Hematopoietic multipotent progenitor cell treated with erythropoietin and hydrocortisone succinate and interleukin-3 and kit ligand, for 6 days (in vitro differentiated cells): ENCODE measurements at regions not wholly inside any gene's neighbourhood (a gene's known extent, or its start where the extent isn't known, plus 50 kb on each side); places are given as distances from the start of the nearest gene placed in this dataset.
"Not testable (repeated sequence)": the region's sequence is repeated elsewhere in the genome, so short reads cannot be mapped to it uniquely, and the experiment has no call there.

Experiments used
- DNase-seq: peaks from one replicate; pipeline ENCODE4 v3.0.0-alpha.2; 2015

DNA sequence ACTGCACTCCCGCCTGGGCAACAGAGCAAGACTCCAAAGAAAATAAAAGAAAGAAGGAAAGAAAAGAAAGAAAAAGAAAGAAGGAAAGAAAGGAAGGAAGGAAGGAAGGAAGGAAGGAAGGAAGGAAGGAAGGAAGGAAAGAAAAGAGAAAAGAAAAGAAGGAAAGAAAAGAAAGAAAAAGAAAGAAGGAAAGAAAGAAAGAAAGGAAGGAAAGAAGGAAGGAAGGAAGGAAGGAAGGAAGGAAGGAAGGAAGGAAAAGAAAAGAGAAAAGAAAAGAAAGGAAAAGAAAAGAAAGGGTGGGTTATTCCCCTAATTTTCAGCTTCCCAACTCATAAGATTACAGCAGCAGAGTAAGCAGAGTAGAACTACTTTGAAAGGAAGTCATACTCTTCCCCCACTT is 64.4 kb downstream of the TMEM200C start:
- not testable (repeated sequence) for DNase-seq

DNA sequence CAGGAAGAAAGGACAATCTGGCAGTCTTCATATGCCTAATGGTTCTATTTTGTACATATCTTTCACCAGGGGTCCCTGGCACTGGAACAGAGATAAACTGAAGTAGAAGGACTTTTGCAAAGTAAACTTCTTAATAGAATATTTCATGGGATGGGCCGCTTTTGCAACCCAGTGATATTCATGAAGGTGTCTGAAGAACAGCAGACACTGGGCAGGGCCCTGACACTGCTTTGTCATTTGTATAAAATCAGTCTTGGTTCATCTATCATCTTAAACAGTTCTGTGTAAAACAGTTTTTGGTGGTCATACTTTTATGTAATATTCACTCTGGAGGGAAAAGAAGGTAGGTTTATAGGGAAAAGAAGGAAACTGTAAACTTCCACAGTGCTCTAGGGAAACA is 66.4 kb downstream of the TMEM200C start:
- no peak for DNase-seq

DNA sequence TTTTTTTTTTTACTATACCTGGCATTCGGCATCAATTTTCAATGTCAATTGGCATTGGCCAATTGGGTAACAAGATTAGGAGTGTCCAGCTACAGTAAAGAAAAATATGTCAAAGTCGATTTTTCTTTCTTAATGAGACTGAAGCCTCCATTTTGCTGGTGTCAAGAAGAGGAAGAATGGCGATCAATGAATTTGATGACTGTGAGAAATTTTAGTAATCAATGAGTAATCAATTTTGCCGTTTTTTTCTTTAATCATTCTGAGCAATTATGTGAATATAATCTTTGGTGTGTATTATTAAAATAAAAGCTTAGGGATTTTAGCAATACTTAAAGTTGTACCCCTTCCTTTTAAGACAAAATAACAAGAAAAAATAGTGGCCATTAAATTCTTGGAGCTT is 69.7 kb downstream of the TMEM200C start:
- DNase-seq: no peak

DNA sequence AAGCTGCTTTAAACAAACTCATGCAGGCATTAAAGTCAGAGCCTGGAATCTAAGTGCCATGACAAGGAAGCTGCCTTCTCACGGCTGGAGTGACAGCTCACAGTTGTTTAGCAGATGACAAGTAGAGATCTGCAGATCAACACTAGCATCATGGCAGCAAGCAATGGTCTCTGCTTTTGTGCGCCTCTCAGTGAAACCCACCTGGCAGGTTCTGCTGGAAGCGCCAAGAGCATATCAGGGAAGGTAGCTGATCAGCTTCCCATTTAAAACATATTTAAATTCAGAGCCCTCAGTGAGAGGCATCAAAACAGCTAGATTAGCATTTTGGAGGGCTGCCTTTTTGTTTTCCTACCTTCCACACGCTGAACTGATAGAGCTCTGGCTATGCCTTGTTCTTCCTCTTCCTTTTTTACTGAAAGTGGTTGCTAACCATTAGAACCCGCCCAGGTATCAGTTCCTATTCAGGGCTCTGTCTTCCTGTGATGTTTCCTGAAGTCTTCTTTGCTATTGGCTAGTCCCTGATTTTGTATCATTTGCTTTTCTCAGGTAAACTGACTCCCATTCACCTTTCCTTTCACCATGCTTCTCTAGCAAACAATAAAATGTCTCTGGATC is 70.8 kb downstream of the TMEM200C start:
- DNase-seq: no peak

DNA sequence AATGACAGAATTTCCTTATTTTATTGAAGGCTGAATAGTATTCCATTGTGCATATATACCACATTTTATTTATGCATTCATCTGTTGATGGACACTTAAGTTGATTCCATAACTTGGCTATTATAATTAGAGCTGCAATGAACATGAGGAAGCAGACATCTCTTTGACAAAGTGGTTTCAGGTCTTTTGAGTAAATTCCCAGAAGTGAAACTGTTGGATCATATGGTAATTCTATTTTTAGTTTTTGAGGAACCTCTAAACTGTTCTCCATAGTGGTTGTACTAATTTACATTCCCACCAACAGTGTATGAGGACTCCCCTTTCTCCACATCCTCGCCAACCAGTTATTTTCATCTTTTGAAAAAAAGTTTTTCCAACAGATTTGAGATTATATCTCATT is 77.5 kb downstream of the TMEM200C start:
- no peak for DNase-seq

DNA sequence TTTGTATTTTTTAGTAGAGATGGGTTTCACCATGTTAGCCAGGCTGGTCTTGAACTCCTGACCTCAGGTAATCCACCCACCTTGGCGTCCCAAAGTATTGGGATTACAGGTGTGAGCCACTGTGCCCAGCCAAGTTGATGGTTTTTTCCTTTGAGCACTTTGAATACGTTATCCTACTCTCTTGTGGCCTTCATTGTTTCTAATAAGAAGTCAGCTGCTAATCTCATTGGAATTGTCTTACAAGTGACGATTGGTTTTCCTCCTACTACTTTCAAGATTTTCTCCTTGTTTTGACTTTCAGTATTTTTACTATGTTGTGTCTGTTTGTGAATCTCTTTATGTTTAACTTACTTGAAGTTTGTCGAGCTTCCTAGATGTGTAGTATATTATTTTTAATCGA is 88.5 kb downstream of the TMEM200C start:
- no peak for DNase-seq

DNA sequence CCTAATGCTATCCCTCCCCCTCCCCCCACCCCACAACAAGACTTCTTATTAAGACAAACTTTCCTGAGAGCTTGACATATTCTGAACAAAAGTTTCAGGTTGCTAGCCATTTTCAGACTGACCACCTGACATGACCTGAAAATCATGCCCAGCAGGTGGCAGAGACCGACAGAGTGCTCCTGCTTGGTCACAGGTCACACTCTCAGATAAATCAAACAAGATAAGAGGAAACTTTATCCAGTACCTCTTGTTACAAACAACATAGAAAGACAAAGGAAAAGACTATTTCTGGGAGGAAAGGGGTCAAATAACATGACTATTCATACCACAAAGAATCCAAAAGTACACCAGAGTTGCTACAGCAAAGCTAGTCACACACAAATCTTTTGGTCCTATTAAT is 107.4 kb downstream of the TMEM200C start:
- DNase-seq: no peak

DNA sequence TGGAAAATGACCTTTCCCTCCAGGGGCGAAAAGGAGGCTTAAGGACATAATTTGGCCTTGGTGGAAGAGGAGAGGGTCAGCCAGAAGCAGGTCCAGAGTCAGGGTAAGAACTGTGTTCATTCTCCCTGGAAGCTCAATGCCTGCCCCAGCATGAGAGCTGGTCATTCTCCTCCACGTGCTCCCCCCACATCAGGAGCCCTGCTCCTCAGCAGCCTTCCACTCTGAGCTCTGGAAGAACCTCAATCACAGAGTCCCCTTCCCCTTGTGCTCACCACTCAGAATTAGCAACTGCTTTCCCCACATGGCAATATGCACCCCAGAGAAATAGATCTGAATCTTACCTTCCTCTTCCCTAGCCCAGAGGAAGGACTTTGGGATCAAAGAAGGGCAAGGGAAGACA is 115.4 kb downstream of the TMEM200C start:
- DNase-seq: no peak

DNA sequence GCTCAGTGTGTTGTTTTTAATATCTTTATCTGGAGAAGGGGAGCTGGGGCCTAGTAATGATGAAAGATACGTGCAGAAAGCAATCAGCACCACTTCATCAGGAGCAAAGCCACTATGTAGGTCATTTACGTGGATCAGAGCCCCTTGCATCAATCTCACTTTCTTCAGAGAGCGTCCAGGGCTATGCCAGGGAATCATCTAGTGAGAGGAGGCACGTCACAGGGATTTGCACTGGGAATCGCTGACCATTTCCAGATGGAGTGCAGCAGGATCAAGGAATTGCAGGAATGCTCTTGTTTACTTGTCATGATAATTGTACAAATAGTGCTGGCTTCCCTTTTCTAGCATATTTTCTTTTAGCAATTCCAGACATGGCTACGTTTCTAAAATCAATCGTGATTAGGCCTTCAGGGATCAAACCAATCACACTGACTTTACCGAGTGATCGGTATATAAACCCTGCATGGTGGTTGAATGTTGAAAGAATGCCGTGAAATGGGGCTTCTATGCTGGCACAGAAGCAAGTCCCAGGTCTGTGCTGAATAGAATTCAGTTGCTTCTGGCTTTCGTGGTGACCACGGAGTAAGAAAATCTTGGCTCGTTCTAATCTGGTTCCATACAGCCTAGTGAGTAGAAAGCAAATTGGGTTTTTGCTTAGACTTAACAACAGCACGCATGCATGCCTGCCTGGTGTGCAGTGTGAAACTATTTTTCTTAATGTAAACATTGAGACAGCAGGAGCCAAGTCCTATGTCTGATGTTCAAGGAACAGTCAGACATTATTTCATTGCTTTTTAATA is 122.8 kb downstream of the TMEM200C start:
- no peak for DNase-seq

DNA sequence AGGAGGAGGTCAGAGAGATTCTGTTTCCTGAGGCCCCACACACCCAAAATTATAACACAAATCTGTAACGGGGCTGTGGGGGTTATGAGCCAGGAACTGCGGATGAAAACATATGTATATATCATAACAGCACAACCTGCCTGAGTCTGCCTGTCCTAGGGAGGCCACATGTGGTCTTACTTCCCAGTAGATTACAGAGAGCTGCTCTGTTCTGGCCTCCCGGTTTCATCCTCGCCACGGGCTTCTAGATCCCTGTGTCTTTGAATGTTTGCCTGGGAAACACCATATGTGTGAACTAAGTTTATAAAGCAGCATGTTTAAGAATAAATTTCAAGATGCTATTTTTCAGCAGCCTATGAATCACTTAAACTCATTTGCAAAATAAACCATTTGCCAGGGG is 124.0 kb downstream of the TMEM200C start:
- DNase-seq: no peak

DNA sequence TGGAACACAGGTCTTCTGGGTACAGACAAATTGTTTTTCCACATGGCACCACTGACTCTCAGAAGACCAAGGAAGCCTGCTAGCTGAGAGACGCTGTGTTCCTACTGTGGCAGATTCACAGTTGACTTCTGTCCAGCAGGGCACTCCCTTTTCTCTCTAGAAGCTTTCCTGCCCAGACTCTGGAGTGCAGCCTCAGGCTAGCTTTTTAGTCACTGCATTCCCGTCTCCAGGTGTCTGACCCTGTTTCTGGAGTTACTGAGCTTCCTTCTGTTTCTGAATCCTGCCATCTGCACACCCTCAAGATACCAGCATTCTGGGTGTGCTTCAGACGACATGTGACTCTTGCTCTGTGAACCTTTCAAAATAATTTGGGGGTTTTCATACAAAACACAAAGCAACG is 125.1 kb downstream of the TMEM200C start:
- no peak for DNase-seq

DNA sequence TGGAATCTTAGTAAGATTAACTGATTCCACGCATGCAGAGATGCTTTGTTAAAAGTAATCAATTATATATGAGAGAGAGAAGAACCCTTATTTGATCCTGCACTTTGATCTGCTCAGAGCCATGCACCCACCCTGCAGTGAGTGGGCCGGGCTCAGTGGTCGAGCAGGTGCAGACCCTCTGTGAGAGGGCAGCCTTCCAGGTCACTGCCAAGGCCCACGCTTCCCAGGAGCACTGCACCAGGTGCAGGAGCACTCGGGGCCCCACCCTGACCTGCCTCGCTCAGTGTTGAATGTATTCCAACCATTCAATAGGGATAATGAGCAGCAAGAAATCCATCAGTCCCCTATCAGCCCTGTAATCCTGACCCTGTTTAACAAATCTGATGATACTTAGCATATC is 126.9 kb downstream of the TMEM200C start:
- DNase-seq: no peak

DNA sequence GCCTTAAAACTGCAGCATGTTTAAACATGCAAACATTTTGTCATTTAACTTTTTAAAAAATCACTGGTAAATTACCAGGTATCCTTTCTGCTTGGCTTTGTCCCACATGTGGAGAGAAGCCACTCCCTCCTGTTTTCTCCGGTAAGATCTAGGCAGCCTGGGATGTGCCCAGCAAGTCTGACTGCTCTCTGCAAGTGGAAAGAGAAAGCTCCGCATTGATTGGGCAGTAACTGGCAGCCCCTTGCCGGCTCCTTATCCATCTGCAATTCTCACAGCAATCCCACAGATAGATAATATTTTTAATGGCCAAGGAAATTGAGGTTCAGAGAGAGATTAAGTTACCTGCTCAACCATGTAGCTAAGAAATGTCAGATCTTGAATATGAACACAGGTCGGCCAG is 136.1 kb downstream of the TMEM200C start:
- DNase-seq: no peak

DNA sequence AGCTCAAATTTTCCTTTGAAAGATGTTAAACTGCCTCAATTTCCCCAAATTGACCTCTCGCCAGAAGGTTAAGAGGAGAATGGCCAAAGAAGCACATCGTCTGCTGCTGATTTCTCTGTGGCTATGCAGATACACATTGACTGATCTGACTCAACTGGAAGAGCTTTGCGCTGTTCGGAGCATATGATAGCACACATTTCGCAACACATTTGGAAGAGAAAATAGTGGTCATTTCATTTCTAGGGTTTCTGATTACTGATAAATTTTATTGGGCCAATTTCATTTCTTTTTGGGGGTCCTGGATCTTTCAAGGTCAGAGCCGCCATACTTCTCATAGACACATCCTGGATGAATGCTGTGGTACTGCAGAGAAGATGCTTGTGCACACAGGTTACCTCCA is 138.5 kb downstream of the TMEM200C start:
- DNase-seq: no peak

DNA sequence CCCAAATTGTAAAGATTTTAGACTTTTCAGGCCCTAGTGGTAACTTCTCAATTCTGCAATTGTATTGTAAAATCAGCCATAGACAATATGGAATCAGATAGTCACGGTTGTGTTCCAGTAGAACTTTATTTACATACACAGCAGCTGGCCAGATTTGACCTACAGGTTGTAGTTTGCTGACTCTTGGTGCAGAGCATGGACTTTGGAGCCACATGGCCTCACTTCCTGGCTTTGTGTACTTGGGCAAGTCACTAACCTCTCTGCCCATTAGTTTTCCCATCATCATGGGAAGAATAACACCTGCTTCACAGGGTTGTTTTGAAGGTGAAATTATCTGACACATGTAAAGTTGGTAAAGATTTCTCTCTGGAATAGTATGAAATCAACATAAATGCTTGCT is 147.6 kb downstream of the TMEM200C start:
- no peak for DNase-seq

DNA sequence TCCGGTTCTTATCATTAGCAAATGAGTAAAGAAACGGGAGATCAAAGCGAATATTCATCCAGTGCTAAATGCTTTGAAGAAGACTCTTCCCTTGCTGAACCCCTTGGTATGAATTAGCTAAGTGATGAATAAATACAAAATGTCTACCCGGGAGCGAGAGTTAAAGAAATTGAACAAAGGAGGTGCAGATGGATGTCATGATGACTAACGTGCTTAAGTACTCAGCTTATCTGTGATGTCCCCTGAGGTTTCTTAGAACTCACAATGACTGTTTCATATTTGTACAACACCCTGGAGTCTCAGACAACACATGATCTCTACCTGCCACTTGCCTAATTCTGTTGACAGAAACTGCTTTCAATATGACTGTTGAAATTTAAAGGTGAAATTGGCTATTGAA is 148.5 kb downstream of the TMEM200C start:
- no peak for DNase-seq

DNA sequence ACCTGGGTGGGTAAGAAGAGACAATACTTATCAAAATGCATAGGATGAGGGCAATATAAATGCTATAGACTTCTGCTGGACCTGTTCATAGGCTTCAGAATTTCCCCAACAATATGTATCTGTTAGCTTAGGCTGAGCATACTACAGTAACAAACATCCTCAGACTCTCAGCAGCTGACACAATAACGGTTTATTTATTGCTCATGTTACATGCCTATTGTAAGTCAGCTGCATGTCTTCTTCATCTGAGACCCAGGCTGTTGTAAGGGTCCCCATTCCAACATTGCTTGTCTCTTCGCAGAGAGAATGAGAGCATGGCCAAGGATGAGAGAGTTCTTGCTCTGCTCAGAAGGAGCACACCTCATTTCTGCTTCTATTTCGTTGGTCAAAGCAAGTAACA is 150.7 kb downstream of the TMEM200C start:
- no peak for DNase-seq

DNA sequence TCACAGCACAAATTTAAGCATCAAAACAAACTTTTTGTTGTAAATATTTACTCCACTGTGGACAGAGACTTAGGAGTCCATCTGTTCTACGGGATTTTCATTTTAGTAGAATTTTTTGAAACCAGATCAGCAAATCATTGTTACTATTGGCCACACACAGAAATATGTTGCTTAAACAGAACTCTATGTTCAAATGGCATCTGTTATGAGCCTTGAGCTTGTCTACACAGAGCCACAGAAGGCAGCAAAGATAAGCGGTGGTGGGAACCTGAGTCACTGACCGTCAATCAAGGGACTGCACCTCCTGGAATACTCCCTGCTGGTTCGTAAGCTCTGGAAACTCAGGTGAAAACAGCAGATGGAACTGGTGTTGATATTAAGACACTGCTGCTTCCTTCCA is 156.8 kb downstream of the TMEM200C start:
- DNase-seq: no peak

DNA sequence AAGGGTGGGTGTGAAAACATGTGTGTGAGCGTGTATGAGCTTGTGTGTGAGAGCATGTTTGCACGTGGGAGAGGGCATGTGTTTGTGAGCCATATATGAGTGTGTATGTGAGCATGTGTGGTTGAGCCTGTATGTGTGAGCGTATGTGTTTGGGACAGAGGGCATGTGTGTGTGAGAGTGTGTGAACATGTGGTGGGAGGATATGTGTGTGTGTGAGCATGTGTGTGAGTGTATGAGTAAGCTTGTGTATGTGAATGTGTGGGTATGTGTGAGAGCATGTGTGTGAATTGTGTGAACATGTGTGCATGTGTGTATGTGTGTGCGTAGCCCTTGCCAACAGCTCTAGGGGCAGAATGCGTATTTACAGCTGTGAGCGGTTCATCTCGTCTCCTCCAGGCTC is 163.0 kb downstream of the TMEM200C start:
- DNase-seq: no peak

DNA sequence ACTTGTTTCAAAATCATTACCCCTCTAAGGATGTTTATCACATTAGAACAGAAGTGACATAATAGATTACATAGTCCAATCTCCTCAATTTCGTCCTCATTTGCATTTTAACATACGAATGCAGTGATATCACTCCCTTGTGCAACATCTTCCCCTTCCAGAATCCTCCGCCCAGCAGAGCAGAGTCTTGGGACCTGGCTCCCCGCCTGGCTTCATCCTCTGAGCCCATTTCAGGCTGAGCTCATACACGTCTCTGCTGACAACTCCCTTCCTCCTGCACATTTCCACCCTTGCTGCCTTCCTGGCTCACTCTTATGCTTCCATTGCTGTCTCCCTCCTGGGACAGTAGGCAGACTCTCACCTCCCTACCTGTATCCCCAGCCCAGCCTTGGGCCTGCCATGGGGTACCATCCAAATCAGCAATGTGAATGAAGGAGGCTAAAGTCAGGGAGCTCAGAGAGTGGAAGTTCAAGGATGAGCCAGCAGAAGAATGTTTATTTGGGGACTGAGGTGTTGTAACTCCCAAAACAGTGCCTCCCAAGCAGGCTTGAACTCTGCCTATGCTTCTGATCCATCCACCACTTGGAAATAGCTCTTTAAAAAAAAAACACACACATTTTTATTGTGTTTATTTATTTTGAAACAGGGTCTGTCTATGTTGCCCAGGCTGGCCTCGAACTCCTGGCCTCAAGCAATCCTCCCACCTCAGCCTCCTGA is 165.2 kb downstream of the TMEM200C start:
- DNase-seq: no peak

DNA sequence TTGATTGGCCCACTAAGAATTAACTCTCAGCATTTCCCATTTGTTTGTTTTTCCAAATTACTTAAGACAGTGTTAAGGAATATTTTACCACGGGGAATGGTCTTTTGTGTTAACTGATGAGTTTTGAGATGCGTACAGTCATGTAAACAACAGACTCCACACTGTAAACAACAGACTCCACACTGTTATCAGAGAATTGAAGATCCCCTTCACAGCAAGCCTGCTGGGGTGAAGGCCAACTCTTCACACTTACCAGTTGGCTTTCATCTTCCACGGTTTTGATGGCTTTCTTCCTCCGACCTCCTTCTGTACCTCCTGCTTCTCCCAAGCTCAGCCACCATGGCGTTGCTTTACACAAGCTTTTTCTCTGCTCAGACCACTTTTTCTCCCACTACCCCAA is 166.8 kb downstream of the TMEM200C start:
- no peak for DNase-seq

DNA sequence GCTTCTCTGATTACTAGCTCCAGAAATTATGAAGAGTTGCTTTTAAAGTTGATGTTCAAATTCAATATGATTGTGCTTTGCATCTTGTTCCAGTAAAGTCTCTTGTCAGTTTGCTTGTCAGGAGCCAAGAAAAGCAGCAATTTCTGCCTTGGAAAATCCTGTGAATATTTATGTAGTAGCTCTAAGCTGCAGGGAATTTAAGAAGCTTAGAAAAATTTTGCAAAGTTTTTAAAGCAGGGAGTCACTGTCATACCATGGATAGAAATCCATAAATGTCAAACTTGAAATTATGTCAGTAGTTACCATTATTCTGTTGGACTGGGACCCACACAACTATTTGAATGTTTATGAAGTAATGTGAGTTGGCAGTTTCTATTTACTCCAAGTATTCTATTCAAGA is 169.3 kb downstream of the TMEM200C start:
- DNase-seq: no peak

DNA sequence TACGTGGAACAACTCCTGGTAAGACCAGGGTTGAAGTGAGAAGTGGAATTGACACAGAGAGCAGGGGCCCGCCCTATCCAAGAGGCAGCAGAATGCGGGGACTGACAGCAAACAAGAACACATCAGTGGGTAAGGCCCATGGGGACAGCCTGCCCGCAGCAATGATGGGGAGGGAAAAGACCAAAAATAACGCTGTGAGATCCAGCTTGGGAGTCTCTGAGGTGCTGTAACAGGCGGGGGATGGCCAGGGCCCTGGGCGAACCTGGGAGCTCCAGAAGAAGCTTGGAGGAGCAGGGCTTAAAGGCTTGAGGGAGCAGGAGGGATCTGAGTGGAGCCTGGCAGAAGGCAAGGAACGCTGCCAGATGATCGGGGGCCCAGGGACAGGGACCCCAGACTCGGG is 173.4 kb downstream of the TMEM200C start:
- DNase-seq: no peak

DNA sequence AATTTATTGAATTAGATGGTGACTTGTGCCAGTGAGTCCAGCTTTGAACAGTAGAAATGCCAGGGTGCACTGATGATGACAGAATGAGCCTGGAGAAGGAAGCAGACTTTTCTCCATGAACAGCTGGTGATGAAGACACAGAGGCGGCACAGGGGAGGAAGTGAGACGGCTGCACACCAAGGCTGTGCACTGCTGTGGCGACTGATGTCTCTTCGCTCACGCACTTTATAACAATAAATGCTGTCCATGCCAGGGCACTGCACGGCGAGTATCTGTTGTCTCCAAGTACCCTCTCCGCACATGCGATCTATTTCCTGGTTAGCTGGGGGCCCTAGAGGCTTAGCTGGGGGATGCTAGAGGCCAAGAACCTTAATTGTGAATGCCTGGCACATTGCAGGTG is 175.2 kb downstream of the TMEM200C start:
- no peak for DNase-seq
